Lower lobe of right lung (tissue), 2 donors: ENCODE measurements at regions not wholly inside any gene's neighbourhood (a gene's known extent, or its start where the extent isn't known, plus 50 kb on each side); places are given as distances from the start of the nearest gene placed in this dataset.

ENCODE experiments used
- ATAC-seq, 2 donors: fragments of 200-7000 bp; cut with Tn5 transposase; one replicate each; pipeline ENCODE4 v1.9.1; 2020 to 2022; ENCODE audit warnings: mild to moderate bottlenecking in 2 of 2, moderate library complexity in 2 of 2
- DNase-seq: peaks from one replicate; pipeline ENCODE4 v3.0.0-alpha.2; 2020
- H3K27ac ChIP-seq: fragments of 200-600 bp; one replicate; pipeline ENCODE4 v1.8.0; 2022
- H3K27me3 ChIP-seq: fragments of 200-600 bp; one replicate; pipeline ENCODE4 v1.8.0; 2022; ENCODE audit warnings: low read depth
- H3K36me3 ChIP-seq: fragments of 200-600 bp; one replicate; pipeline ENCODE4 v1.8.0; 2022; ENCODE audit warnings: mild to moderate bottlenecking
- H3K4me1 ChIP-seq: fragments of 200-600 bp; one replicate; pipeline ENCODE4 v1.8.0; 2022
- H3K4me3 ChIP-seq: fragments of 200-600 bp; one replicate; pipeline ENCODE4 v1.8.0; 2022; ENCODE audit warnings: mild to moderate bottlenecking
- H3K9me3 ChIP-seq: fragments of 200-600 bp; one replicate; pipeline ENCODE4 v1.8.0; 2022
- CTCF ChIP-seq: fragments of 200-600 bp; IDR thresholded peaks from one replicate; pipeline ENCODE4 v1.8.0; 2022; ENCODE audit warnings: antibody characterized with exemption, mild to moderate bottlenecking
- intact Hi-C: fragments of 100-400 bp; cut with DNase I; formaldehyde crosslinking; loops from one replicate; pipeline ENCODE4 v1.11.0; 2022
- donor health status: DM: no; HTN: yes; CAD: no; lungs with severe emphysema.

DNA sequence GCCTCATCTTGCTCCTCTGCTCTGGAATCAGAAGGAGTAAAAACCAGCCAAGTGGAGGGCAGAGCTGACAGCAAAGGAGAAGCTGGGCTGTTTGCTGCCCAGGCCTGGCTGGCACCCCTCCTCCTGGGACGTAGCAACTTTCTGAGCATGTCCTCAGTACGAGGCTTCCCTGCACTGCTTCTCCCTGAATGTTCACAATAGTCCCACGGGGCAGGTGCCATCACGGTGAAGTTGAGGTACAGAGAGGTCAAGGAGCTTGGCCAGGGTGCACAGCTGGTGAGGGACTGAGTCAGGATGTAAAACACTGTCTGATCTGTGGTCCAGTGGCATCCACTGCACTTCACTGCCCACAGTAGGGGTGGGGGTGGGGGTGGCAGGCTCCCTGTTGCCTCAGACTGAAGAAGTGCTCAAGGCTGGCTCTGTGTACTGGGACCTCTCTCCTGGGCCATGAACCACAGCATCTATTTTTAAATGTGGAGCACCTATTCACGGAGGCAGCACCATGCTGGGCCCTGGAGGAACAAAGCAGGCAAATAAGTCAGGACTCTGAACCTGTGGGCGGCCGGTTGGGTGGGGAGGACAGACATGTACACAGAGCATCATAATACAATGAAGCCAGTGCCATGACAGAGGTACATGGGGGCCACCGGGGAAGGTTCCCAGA is 369.5 kb downstream of the SEC14L1 start:
- no peaks in the 10 kb centered on the region for H3K36me3 ChIP-seq
- intact Hi-C loops = no loop called here
- DNase-seq = peak; percentile 37
- no peak overlapping the region for H3K27ac ChIP-seq
- no peaks in the 10 kb centered on the region for H3K4me1 ChIP-seq
- peaks cover 17% of the 10 kb centered on the region for H3K9me3 ChIP-seq
- no peak for ATAC-seq
- no peak for TF ChIP-seq CTCF
- no peaks in the 10 kb centered on the region for H3K27me3 ChIP-seq
- H3K4me3 ChIP-seq = no peak overlapping the region

DNA sequence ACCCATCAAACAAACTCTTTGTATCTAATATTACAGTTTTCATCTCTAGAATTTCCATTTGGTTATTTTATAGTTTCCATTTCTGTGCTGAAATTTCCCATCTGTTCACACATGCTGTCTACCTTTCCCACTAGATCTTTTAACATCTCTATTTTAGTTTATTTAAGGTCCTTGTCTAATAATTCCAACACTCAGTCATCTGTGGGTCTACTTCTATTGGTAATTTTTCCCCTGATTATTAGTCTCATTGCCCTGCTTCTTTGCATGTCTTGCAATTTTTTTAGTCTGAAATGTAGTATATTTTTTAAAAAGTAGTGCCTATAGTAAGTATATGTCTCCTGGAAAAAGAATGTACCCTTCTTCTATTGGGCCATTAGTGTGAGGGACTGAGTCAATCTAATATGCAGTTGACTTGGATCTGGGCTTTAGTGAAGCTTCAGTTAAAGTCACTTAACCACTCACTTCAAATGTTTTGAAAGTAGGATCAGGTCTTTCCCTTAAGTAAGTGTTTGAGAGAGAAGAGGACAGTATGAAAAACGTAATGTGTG is 370.8 kb downstream of the SEC14L1 start:
- intact Hi-C loops = no loop called here
- H3K4me1 ChIP-seq = no peaks in the 10 kb centered on the region
- no peak overlapping the region for H3K27ac ChIP-seq
- no peak for ATAC-seq
- H3K4me3 ChIP-seq = no peak overlapping the region
- no peak for DNase-seq
- no peaks in the 10 kb centered on the region for H3K27me3 ChIP-seq
- H3K9me3 ChIP-seq = peaks cover 17% of the 10 kb centered on the region
- no peaks in the 10 kb centered on the region for H3K36me3 ChIP-seq
- no peak for TF ChIP-seq CTCF

DNA sequence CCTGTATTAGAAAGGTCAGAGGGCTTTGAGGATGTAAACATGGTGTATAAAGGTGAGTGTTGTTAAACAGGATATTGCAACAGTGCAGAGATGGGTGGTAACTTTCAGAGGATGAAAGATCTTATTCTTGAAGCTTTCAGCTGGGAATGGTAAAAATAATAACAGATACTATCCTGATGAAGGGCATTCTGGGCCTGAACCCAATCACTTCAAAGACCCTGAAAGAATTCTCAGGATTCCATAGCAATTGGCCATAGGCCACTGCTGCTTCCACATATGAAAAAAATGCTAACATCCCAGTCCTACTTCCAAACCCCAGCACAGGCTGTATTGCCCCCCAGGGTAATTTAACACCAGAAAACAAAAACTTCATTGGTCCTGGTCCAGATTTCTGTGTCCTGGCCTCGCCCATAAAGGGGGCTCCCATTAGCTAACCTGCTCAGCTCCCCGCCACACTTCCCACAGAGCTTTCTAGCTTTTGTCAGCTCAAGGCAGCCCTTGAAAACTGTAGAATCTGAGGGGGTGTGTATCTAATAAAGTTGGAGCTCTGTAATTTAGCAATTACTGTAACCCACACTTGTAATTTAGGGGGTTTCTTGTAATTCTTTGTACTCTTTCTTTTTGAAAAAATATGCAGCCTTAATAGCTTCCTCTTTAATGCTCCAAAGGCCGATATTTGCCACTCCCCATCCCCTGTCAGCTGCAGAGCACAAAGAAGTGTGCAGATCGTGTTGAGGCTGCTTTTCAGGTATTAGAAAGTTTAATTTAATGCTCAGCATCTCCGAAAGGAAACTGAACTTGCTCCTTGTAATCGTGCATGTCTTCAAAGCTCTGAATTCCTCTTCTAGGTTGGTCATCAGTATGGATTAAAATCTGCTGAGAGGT is 371.5 kb downstream of the SEC14L1 start:
- Histone ChIP-seq H3K9me3 (peaks cover 17% of the 10 kb centered on the region), H3K4me3 (no peak overlapping the region), H3K36me3 (no peaks in the 10 kb centered on the region), H3K4me1 (no peaks in the 10 kb centered on the region), H3K27me3 (no peaks in the 10 kb centered on the region), H3K27ac (no peak overlapping the region)
- no peak for TF ChIP-seq CTCF
- DNase-seq (no peak), ATAC-seq (no peak)
- intact Hi-C loops = no loop called here

- H3K27ac ChIP-seq = no peak overlapping the region
- DNase-seq = no peak
- no peaks in the 10 kb centered on the region for H3K27me3 ChIP-seq
- intact Hi-C loops = no loop called here
- H3K4me1 ChIP-seq = no peaks in the 10 kb centered on the region
- ATAC-seq = no peak
- no peak for TF ChIP-seq CTCF
- no peaks in the 10 kb centered on the region for H3K36me3 ChIP-seq
- H3K9me3 ChIP-seq = peaks cover 17% of the 10 kb centered on the region
- no peak overlapping the region for H3K4me3 ChIP-seq
Measured at GRCh38 chr17:77513045-77513444, 372.3 kb downstream of the SEC14L1 start.

DNA sequence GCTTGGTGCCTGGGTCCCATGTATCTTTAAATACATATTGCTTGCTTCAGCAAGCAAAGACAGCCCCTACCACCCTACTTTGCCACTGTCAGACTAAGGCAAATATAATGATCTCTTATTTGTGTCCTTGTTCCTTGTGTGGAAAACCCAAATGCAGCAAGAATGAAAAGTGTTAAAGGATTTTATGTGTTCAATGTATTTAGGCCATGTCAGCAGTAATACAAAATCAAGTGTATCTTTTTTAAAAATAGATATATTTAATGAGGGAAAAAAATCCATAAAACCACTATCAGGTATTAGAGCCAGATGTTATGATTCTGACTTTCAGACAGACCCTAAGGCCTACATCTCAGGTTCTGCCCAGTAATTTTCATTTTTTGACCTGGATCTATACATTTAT is 374.5 kb downstream of the SEC14L1 start:
- TF ChIP-seq CTCF = no peak
- Histone ChIP-seq H3K9me3 (peaks cover 17% of the 10 kb centered on the region), H3K27me3 (no peaks in the 10 kb centered on the region), H3K4me3 (no peak overlapping the region), H3K36me3 (no peaks in the 10 kb centered on the region), H3K27ac (no peak overlapping the region), H3K4me1 (no peaks in the 10 kb centered on the region)
- DNase-seq = no peak
- ATAC-seq = no peak
- intact Hi-C loops = no loop called here
